ENCODE measurements at regions not wholly inside any gene's neighbourhood (a gene's known extent, or its start where the extent isn't known, plus 50 kb on each side); places are given as distances from the start of the nearest gene placed in this dataset.
"Not testable (repeated sequence)": the region's sequence is repeated elsewhere in the genome, so short reads cannot be mapped to it uniquely, and the experiment has no call there.

DNA sequence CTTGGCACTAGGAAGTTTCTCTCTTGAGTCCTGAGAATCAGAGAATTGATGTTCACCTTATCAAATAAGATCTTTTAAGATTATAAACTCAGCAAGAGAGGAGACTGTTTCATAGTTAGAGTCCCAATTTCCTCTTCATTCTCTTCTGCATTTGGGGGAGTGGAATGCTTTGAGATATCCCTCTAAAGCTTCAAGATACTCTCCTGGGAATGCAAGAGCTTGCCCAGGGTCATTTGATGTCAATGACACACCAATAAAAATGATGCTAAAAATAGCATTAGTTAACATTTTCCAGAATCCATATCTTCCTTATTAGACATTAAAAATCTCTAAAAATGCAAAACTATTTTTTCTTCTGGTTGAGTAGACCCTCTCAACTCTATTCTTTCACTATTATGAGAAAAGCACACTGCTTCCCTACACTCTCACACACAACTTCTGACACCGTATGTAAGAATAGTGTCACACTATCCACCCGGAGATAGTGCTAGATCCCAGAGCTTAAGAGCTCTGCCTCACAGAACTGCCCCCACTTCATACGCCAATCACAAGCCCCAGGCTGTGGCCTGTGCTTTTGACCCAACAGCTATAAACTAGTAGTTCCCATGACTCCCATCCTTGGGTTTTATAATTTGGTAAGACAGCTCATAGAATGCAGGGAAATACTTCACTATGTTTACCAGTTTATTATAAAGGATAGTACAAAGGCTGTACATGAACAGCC is 399.9 kb upstream of the RUNX1 start:
- DNase-seq (ENCODE audit: low spot score) = no peak
- in situ Hi-C loops (cut with HindIII; ENCODE audit: low sequenced_read_pairs) = no loop called here

DNA sequence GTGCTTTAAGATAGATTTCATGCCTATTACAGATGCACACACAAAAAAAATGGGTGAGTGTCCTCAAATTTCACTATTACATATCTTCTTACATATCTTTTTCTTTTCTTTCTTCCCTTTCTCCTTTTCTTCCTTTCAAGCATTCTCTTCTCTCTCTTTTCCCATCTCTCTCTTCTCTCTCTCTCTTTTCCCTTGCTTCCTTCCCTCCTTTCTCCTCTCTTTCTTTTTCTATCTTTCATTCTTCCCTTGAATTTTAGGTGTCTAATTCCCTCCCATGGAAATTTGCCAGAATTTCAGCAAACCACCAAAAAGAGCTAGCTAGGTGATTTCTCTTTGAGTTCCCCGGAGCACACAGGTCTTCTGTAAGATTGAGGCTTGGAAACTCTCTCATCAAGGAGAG is 395.3 kb upstream of the RUNX1 start:
- in situ Hi-C loops (cut with HindIII; ENCODE audit: low sequenced_read_pairs) = no loop called here
- DNase-seq (ENCODE audit: low spot score) = no peak

DNA sequence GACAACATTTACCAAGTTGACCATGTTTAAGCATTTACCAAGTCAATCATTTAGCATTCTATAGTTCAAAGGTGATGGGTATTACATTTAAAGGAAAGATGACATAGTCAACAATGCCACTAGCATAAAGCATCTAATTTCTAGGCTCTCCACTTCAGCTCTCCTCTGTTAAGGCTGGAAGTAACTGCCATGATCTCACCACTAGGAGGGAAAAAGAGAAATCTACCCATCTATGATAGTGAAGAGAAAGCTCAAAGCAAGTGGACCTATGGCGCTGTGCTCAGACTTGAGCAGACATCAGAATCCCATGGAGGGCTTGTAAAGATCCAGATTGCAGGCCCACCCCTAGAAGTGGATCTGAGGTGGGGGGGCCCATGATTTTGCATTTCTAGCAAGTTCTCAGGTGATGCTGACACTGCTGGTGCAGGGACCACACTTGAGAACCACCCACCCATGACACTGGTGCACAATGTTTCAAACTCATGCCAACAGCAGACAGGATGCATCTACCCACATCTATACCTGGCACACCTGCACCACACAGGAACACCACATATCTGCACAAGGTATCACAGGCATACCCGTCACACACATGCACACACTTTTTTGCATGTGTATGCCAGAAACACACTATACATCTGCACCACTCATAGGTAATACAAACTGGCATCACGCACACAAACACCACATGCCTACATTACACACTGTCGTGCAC is 392.9 kb upstream of the RUNX1 start:
- in situ Hi-C loops (cut with HindIII; ENCODE audit: low sequenced_read_pairs) = no loop called here
- no peak for DNase-seq (ENCODE audit: low spot score)

DNA sequence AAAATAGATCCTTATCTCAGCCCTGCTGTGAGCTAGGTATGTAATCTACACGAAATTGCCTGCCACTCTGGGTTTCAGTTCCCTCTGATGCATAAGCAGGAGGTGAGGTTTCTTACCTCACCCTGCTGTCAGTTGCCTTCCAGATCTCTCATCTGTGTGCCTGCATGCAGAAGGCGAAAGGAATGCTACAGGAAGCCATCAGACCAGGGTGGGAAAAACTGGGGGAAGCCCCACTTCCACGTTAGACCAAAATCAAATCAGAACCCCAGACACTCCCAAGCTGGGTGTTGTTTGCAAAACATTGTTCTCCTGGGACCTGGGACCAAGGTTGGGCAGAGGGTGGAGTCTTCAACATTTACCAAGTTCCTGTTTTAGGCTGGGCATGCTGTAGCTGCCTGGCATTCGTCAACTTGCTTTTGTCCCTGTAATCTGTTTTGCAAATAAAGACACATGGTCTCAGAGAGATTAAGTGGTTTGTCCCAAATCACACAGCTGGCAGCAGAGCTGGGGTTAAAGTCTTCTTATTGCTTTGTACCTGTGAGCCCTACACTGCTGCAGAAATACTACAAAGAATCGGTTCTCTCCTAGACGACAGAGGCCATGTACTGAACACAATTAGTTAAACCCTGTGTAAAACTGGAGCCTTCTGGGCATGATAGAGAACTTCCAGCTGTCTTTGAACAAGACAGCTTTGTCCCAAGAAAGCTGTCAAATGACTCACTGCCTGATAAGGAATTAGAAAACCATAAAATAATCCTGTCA is 389.7 kb upstream of the RUNX1 start:
- in situ Hi-C loops (cut with HindIII; ENCODE audit: low sequenced_read_pairs) = no loop called here
- DNase-seq (ENCODE audit: low spot score) = no peak

DNA sequence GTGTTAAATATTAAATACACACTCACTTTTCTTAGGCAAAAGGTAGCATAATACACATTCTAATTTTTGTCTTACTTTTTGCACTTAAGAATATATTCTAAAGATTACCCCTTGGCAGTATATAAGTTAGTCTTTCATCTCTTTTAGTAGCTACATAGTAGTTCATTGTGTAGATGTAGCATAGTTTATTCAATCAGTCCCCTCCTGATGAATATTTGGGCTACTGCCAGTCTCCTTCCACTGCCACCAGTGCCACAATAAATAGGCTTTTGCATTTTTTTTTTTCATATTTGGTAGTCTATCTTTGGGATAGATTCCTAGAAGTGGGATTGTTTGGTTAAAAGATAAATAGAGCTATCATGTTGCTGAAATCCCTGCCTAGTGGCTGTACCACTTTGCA is 388.8 kb upstream of the RUNX1 start:
- no peak for DNase-seq (ENCODE audit: low spot score)
- in situ Hi-C loops (cut with HindIII; ENCODE audit: low sequenced_read_pairs) = no loop called here

DNA sequence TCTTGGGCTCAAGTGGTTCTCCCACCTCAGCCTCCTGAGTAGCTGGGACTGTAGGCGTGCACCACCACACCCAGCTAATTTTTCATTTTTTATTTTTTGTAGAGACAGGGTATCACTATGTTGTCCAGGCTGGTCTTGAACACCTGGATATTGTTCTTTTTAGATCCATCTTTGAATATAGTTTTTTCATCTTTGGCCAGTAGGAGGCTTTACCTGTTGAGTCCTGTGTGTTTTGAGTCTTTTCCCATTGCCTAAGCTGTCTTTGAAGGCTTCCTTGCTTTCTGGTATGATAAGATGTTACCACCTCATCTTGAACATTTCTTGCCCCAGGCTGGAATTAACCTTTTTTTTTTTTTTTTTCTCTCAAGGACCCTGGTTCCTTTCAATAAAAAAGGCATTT is 387.8 kb upstream of the RUNX1 start:
- DNase-seq (ENCODE audit: low spot score) = no peak
- in situ Hi-C loops (cut with HindIII; ENCODE audit: low sequenced_read_pairs) = no loop called here

DNA sequence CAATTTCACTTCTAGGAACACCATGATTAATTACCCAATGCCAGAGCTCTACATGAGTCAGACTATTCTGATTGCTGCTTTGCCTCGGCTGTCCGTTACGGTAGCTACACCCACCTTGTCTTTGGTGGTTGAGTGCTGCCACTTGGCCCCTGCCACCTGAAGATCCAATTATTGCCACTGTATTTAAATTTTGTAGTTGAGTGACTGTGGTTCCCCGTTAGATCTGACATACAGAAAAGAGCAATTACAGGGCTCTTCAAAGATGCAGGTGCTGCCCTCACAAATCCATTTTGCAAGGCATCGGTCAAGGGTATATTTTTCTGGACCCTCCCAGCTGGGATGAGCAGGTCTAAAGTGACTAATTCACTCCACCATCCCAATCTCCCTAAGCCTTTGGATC is 383.5 kb upstream of the RUNX1 start:
- DNase-seq (ENCODE audit: low spot score); in situ Hi-C loops (cut with HindIII; ENCODE audit: low sequenced_read_pairs): not testable (repeated sequence)

DNA sequence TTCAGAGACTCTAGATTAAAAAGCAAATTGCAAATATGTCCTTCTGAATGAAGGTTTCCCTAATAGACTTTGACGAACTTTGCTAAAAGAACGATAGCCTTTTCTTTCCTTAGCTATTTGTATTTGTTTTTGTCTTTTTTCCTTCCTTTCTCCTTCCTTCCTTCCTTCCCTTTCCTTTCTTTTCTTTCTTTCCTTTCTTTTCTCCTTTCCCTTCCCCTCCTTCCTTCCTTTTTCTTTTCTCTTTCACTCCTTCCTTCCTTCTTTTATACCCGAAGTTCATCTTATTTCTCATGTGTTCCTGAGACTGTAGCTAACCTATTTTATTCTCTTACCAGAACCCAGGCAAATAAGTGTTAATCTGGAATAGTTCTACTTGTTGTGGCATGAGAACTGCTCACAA is 381.2 kb upstream of the RUNX1 start:
- no peak for DNase-seq (ENCODE audit: low spot score)
- in situ Hi-C loops (cut with HindIII; ENCODE audit: low sequenced_read_pairs) = no loop called here

DNA sequence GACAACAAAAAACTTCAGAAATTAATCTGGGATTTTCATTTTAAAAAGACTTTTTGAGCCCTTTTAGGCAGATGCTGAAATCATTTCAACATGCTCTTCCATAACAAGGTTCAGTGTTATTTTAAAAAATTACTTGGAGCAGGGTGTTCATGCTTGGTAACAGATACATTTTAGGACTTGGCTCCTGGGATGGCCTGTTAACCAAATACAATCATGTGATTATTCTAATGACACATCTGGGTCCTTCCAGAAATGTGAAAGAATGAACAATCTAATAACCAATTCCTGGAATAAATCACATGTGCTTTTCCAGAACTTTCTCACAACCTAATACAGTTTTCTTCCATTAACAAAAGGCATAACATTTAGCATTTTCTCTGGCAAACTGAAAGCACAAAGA is 379.8 kb upstream of the RUNX1 start:
- DNase-seq (ENCODE audit: low spot score) = no peak
- in situ Hi-C loops (cut with HindIII; ENCODE audit: low sequenced_read_pairs) = no loop called here

DNA sequence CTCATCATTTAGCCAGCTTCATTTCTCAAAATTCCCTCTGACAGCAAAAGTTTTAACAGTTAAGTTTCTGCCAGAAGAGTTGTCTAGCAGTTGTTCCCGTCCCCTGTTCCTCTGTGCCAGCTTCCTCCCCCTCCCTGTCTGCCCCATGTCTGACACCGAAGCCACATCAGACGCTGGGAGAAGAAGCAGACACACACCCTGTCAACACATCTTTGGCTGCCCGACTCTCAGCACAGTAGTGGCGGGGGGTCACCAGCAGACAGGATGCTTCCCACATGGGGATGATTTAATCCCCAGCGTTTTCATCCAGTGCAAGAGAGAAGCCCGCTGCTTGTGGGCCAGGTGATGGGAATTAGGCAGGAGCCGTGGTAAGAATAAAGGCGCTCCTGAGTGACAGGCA is 379.4 kb upstream of the RUNX1 start:
- DNase-seq (ENCODE audit: low spot score) = no peak
- in situ Hi-C loops (cut with HindIII; ENCODE audit: low sequenced_read_pairs) = no loop called here

DNA sequence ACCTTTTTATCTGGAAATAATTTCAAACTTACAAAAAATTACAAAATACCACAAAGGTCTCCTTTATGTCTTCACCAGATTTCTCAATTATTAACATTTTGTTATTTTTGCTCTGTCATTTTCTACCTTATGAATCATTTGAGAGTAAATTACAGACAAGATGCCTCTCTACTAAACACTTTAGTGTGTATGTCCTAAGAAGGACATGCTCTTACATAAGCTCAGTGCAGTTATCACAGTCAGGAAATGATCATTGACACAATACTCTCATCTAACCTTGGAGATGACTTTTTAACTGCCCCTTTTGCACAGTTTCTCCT is 378.9 kb upstream of the RUNX1 start:
- in situ Hi-C loops (cut with HindIII; ENCODE audit: low sequenced_read_pairs) = no loop called here
- no peak for DNase-seq (ENCODE audit: low spot score)

DNA sequence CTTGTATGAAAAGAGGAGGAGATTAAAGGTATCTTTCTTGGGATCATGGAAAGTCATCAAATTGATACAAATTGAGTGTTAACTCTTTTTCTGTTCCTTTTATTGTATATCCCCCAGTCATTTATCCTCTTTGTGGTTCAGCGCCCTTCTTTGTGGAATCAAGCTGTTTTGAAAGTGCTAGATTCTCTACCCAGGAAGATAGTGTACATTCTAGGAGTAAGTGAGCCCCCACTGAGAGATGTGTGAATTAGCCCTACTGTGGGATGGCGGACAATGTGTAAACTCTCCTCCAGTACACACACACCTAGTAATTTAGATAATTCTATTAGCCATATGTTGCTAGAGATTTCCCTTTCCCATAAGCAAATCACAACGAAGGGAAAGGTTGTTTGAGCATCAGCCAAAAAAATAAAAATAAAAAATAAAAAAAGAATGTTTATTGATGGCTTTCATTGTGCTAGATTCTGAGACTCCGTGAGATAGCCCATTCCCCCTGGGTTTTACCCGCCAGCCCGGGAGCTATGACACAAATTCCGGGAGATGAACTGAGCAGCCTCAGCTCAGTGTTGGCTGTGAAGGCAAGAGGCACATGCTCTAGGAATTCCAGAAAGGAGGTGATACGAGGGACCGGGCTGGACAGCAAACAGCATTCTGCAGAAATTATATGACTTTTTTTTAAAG is 378.4 kb upstream of the RUNX1 start:
- in situ Hi-C loops (cut with HindIII; ENCODE audit: low sequenced_read_pairs) = no loop called here
- DNase-seq (ENCODE audit: low spot score) = no peak

DNA sequence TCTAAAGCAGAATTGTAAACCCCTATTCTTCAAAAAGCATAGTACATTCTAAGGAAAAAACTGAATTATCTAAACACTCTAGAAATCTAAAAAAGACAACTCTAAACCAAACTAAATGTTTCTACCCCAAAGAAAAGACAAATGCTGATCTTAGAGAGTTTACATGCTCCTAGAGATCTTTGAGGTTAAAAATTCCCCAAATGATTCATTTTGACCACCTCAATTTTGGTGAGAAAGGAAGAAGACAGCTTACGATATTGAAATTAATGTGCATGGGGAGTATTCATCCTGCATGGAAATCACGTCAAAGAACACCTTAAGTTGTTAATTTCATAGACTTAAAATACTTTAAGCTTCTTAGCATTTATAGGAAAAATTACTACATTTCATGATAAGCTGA is 377.8 kb upstream of the RUNX1 start:
- in situ Hi-C loops (cut with HindIII; ENCODE audit: low sequenced_read_pairs) = no loop called here
- no peak for DNase-seq (ENCODE audit: low spot score)

DNA sequence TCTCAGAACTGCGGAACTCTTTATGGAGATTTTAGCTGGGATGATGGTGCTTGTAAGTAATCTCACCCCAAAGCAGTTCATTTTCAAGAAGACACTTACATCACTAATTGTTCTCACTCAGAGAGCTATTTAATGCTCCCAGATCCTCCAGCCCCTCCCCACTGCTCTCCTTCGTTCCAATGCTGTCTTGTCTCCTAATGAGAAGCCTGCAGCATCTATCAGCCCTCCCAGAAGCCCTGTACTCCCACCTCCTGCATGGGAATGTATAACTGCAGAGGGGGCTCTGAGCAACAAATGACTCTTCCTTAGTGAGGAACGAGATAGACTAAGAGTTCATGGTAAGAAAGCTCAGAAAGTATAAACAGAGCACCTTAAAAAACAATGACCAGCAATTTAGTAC is 377.4 kb upstream of the RUNX1 start:
- in situ Hi-C loops (cut with HindIII; ENCODE audit: low sequenced_read_pairs) = no loop called here
- no peak for DNase-seq (ENCODE audit: low spot score)

DNA sequence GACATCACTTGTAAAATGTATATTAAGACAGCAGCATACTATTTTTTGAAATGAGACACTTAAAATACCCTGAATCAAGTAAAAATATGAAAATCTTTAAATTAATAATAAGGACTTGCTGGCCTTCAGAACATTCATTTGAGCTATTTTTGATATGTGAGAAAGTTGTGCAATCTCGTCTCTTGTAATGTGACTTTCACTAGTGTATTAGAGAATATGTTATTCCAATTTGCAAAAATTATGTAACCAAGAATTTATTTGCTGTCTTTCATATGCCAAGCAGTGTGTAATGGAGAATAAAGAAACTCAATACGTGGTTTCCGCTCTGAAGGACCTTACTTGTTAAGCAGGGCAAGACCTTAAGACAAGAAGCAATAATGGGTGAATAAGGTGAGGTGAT is 375.0 kb upstream of the RUNX1 start:
- DNase-seq (ENCODE audit: low spot score) = no peak
- in situ Hi-C loops (cut with HindIII; ENCODE audit: low sequenced_read_pairs) = no loop called here

DNA sequence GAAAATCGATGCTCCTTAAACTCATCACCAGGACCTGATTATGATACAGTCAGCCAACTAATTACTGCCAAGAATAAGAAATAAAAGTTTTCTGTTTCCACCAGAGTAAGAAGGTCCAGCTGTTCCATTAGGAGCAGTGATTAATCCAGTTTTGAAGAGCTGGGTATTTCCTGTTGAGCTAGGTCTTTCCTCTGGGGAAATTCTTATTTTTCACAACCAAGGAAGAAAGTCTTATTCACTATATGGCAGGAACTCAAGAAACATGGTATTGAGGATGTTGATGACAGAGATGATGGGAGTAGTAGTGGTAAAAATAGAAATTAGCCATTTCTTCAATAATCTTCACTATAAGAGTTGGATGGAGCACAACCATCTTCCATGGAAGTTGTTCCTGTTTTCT is 374.6 kb upstream of the RUNX1 start:
- in situ Hi-C loops (cut with HindIII; ENCODE audit: low sequenced_read_pairs) = no loop called here
- DNase-seq (ENCODE audit: low spot score) = no peak

DNA sequence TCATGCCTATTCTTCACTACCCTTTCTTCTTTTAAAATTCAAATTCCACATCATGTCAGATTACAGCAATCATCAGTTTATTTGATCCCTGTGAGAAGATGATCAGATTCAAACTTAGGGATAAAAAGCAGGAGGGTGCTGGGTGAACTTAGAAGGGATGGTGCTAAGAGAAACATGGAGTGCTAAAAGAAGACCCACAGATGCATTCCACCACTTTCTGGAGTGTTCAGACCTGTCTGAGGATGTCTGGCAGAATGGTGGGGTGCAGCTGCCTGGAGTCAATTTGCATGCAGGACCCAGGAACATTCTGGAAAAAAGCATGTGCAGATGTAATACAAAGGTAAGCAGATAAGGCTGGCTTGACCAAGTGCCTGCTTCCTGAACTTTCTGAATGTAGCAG is 372.9 kb upstream of the RUNX1 start:
- in situ Hi-C loops (cut with HindIII; ENCODE audit: low sequenced_read_pairs) = no loop called here
- DNase-seq (ENCODE audit: low spot score) = no peak

DNA sequence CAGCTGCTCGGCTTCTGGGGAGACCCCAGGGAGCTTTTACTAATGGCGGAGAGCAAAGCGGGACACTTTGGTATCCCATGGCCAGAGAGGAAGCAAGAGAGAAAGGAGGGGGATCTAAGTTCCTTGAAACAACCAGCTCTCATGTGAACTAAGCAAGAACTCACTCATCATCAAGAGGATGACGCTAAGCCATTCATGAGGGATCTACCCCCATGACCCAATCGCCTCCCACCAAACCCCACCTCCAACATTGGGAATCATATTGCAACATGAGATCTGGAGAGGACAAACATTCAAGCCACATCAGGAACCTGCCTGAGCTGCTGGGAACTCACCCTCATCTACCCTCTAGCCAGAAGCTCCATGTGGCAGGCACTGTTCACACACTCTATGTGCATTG is 372.1 kb upstream of the RUNX1 start:
- in situ Hi-C loops (cut with HindIII; ENCODE audit: low sequenced_read_pairs) = no loop called here
- DNase-seq (ENCODE audit: low spot score) = no peak

DNA sequence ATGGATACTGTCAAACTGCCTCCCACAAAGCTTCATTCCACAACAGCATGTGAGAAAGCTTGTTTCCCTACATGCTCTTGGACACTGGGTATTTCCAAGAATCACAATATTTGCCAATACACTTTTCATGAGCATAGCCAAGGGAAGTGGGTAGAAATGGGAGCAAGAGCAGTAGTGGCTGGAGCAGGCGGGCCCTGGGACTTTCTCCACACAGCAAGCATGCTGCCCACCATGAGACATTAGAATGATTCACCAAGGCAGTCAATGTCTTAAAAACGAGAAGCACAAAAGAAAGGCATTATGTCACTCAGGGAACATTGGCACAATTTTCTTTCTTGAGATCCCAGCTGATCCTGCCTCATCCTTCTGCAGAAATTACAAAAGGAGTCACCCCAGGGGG is 371.6 kb upstream of the RUNX1 start:
- in situ Hi-C loops (cut with HindIII; ENCODE audit: low sequenced_read_pairs) = no loop called here
- no peak for DNase-seq (ENCODE audit: low spot score)

DNA sequence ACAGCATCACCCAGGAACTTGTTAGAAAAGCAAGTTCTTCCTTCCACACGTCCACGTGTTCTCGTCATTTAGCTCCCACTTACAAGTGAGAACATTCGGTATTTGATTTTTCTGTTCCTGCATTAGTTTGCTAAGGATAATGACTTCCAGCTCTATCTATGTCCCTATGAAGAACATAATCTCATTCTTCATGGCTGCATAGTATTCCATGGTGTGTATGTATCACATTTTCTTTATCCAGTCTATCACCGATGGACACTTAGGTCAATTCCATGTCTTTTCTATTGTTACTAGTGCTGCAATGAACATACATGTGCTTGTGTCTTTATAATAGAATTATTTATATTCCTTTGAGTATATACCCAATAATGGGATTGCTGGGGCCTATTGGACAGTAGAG is 368.7 kb upstream of the RUNX1 start:
- DNase-seq (ENCODE audit: low spot score) = no peak
- in situ Hi-C loops (cut with HindIII; ENCODE audit: low sequenced_read_pairs) = no loop called here

All from G401 (cell line).